A549 (cell line): ENCODE measurements at regions not wholly inside any gene's neighbourhood (a gene's known extent, or its start where the extent isn't known, plus 50 kb on each side); places are given as distances from the start of the nearest gene placed in this dataset.

Experiments used
- ATAC-seq, 2 experiments: fragments of 200-7000 bp in 1 of 2; fragments of >200 bp in 1 of 2; cut with Nextera tagmentation in 1 of 2; cut with Tn5 transposase in 1 of 2; 3 replicates each; pipeline versions ENCODE4 v1.8.0 to v1.9.1; 2018 to 2020; ENCODE audit warnings: mild to moderate bottlenecking in 1 of 2, moderate library complexity in 1 of 2
- CTCF ChIA-PET: fragments of 300-600 bp; sonication (Branson Sonifier 250); formaldehyde crosslinking; extraction: SDS; loops from one replicate; lab custom pipeline; 2021; ENCODE audit warnings: antibody characterized with exemption, inconsistent platforms; lab: Yijun Ruan, JAX
- POLR2A ChIA-PET: fragments of 350-600 bp; formaldehyde crosslinking; extraction: SDS; loops from one replicate; lab custom pipeline; 2021; ENCODE audit warnings: antibody characterized with exemption, inconsistent platforms; lab: Yijun Ruan, JAX
- DNase-seq, 2 experiments: peaks; one replicate each; pipeline versions ENCODE4 v3.0.0 to v3.0.0-alpha.2; 2011 to 2016; ENCODE audit warnings: low read depth in 1 of 2, low spot score in 1 of 2
- FAIRE-seq: peaks from 2 replicates; lab custom pipeline; 2011; peaks lifted over from hg19 to GRCh38; lab: Jason Lieb, UNC
- H3K27ac ChIP-seq, 2 experiments: fragments of >200 bp; sonication (Bioruptor Twin); formaldehyde crosslinking; 3 replicates each; pipeline ENCODE4 v1.5.1; 2016 to 2017
- H3K4me1 ChIP-seq: fragments of >200 bp; sonication (Bioruptor Twin); formaldehyde crosslinking; 3 replicates; pipeline ENCODE4 v1.6.1; 2016
- H3K4me2 ChIP-seq: fragments of >200 bp; sonication (Bioruptor Twin); formaldehyde crosslinking; 3 replicates; pipeline ENCODE4 v1.6.1; 2016
- H3K4me3 ChIP-seq: fragments of >200 bp; sonication (Bioruptor Twin); formaldehyde crosslinking; 3 replicates; pipeline ENCODE4 v1.5.1; 2016
- H3K9me3 ChIP-seq: fragments of >200 bp; sonication (Bioruptor Twin); formaldehyde crosslinking; 3 replicates; pipeline ENCODE4 v1.6.1; 2016
- ATOH8 ChIP-seq: fragments of 250-450 bp; sonication (Bioruptor Pico); IDR thresholded peaks from 2 replicates; pipeline ENCODE4 v1.5.0; 2020; ENCODE audit warnings: low read depth, mild to moderate bottlenecking, moderate library complexity
- CEBPB ChIP-seq, 2 experiments: fragments of >200 bp in 1 of 2; sonication (Bioruptor Twin) in 1 of 2; formaldehyde crosslinking in 1 of 2; IDR thresholded peaks; 2 replicates each; pipeline ENCODE4 v1.6.1; 2012 to 2016
- CHD4 ChIP-seq: fragments of 200-600 bp; sonication (generic); IDR thresholded peaks from 2 replicates; pipeline ENCODE4 v1.6.1; 2016; ENCODE audit warnings: antibody characterized with exemption, mild to moderate bottlenecking, borderline replicate concordance
- CTCF ChIP-seq: fragments of >200 bp; sonication (Bioruptor Twin); formaldehyde crosslinking; IDR thresholded peaks from 3 replicates; pipeline ENCODE4 v1.5.1; 2016
- E2F6 ChIP-seq: IDR thresholded peaks from 2 replicates; pipeline ENCODE4 v1.6.1; 2012; ENCODE audit warnings: low read depth, borderline replicate concordance
- EHMT2 ChIP-seq: fragments of 200-600 bp; sonication (generic); IDR thresholded peaks from 2 replicates; pipeline ENCODE4 v1.6.1; 2016; ENCODE audit warnings: antibody characterized with exemption, low read depth, mild to moderate bottlenecking, moderate library complexity
- ELK1 ChIP-seq: fragments of 150-350 bp; IDR thresholded peaks from 2 replicates; pipeline ENCODE4 v1.6.1; 2014; ENCODE audit warnings: low read depth, mild to moderate bottlenecking, low read length
- EP300 ChIP-seq, 2 experiments: fragments of >200 bp; sonication (Bioruptor Twin); formaldehyde crosslinking; IDR thresholded peaks; 2 replicates in 1 of 2; 3 replicates in 1 of 2; pipeline ENCODE4 v1.6.1; 2016 to 2017
- ESRRA ChIP-seq: fragments of 150-350 bp; IDR thresholded peaks from 2 replicates; pipeline ENCODE4 v1.6.1; 2014; ENCODE audit warnings: mild to moderate bottlenecking, low read length, borderline replicate concordance
- FOXS1 ChIP-seq: fragments of 250-450 bp; sonication (Bioruptor Pico); IDR thresholded peaks from 2 replicates; pipeline ENCODE4 v1.5.0; 2020; ENCODE audit warnings: mild to moderate bottlenecking, moderate library complexity
- GATA3 ChIP-seq: IDR thresholded peaks from 2 replicates; pipeline ENCODE4 v1.6.1; 2012; ENCODE audit warnings: borderline replicate concordance
- HEYL ChIP-seq: fragments of 250-450 bp; sonication (Bioruptor Pico); IDR thresholded peaks from 2 replicates; pipeline ENCODE4 v1.8.0; 2021; ENCODE audit warnings: mild to moderate bottlenecking, moderate library complexity
- HMGXB4 ChIP-seq: fragments of 250-450 bp; sonication (Bioruptor Pico); IDR thresholded peaks from 2 replicates; pipeline ENCODE4 v1.5.0; 2021; ENCODE audit warnings: mild to moderate bottlenecking, moderate library complexity, borderline replicate concordance
- KDM1A ChIP-seq: fragments of 200-600 bp; sonication (generic); IDR thresholded peaks from 2 replicates; pipeline ENCODE4 v1.6.1; 2016; ENCODE audit warnings: low read depth, mild to moderate bottlenecking
- MYC ChIP-seq: IDR thresholded peaks from 2 replicates; pipeline ENCODE4 v1.6.1; 2012; ENCODE audit warnings: mild to moderate bottlenecking, inconsistent platforms, low read length, improper control_type of control experiment, borderline replicate concordance
- NFE2L2 ChIP-seq: fragments of 150-350 bp; conservative IDR thresholded peaks from 2 replicates; pipeline ENCODE4 v1.6.1; 2014; ENCODE audit warnings: low read length
- NPAS2 ChIP-seq: fragments of 250-450 bp; sonication (Bioruptor Pico); IDR thresholded peaks from 2 replicates; pipeline ENCODE4 v1.8.0; 2022; ENCODE audit warnings: mild to moderate bottlenecking, moderate library complexity, borderline replicate concordance
- NR3C1 ChIP-seq: fragments of >200 bp; sonication (Bioruptor Twin); formaldehyde crosslinking; IDR thresholded peaks from 3 replicates; pipeline ENCODE4 v1.6.1; 2017
- PBX3 ChIP-seq: IDR thresholded peaks from 2 replicates; pipeline ENCODE4 v1.6.1; 2012
- POLR2A ChIP-seq: IDR thresholded peaks from 2 replicates; pipeline ENCODE4 v1.6.1; 2012; ENCODE audit warnings: mild to moderate bottlenecking, low read length
- POLR2AphosphoS2 ChIP-seq: conservative IDR thresholded peaks from 2 replicates; pipeline ENCODE4 v1.6.1; 2012; ENCODE audit warnings: low read length, improper control_type of control experiment, inconsistent platforms
- RAD21 ChIP-seq, 2 experiments: fragments of >200 bp in 1 of 2; sonication (Bioruptor Twin) in 1 of 2; formaldehyde crosslinking in 1 of 2; IDR thresholded peaks in 1 of 2; conservative IDR thresholded peaks in 1 of 2; 2 replicates in 1 of 2; 3 replicates in 1 of 2; pipeline ENCODE4 v1.6.1; 2012 to 2018; ENCODE audit warnings: inconsistent platforms in 1 of 2
- RCOR1 ChIP-seq: fragments of 150-350 bp; IDR thresholded peaks from 2 replicates; pipeline ENCODE4 v1.6.1; 2014; ENCODE audit warnings: antibody characterized with exemption, low read length, low read depth
- RNF2 ChIP-seq: fragments of 200-600 bp; sonication (generic); IDR thresholded peaks from 2 replicates; pipeline ENCODE4 v1.6.1; 2016; ENCODE audit warnings: low read depth, mild to moderate bottlenecking, antibody characterized with exemption, moderate library complexity, borderline replicate concordance
- TP53 ChIP-seq: fragments of 250-450 bp; sonication (Bioruptor Pico); IDR thresholded peaks from 2 replicates; pipeline ENCODE4 v1.5.0; 2021; ENCODE audit warnings: mild to moderate bottlenecking, moderate library complexity
- USF2 ChIP-seq: fragments of 450-650 bp; IDR thresholded peaks from 2 replicates; pipeline ENCODE4 v1.6.1; 2014; ENCODE audit warnings: antibody characterized with exemption
- ZC3H11A ChIP-seq: fragments of 450-650 bp; IDR thresholded peaks from 2 replicates; pipeline ENCODE4 v1.6.1; 2014; ENCODE audit warnings: antibody characterized with exemption, mild to moderate bottlenecking
- ZNF302 ChIP-seq: fragments of 250-450 bp; sonication (Bioruptor Pico); IDR thresholded peaks from 2 replicates; pipeline ENCODE4 v1.9.0; 2021; ENCODE audit warnings: inconsistent platforms, mild to moderate bottlenecking, moderate library complexity
- WGBS: methylation state at CpG from one replicate; pipeline ENCODE4 v1.1.6; 2017; ENCODE audit errors: missing lambda C conversion rate; 5-methylcytosine and 5-hydroxymethylcytosine counted together

- no peak overlapping the region for H3K4me3 ChIP-seq
- TF ChIP-seq RNF2 (no peak), GATA3 (no peak), KDM1A (no peak), ESRRA (no peak), NFE2L2 (no peak), POLR2A (no peak), RAD21 (conservative IDR thresholded peaks at IDR 0.05 in 1 of 2, IDR thresholded peaks at IDR 0.05 in 1 of 2) (no peak), CHD4 (no peak), ZC3H11A (no peak), EP300 (IDR thresholded peaks at IDR 0.05) (no peak), ELK1 (no peak), MYC (no peak), EHMT2 (no peak), TP53 (CRISPR knock-in tag) (no peak), CEBPB (IDR thresholded peaks at IDR 0.05) (no peak), HMGXB4 (no peak), FOXS1 (no peak), E2F6 (no peak), RCOR1 (no peak)
- ChIA-PET POLR2A (no interaction called here), CTCF (no interaction called here)
- DNase-seq (no peak), FAIRE-seq (no peak), ATAC-seq (no peak)
- H3K4me2 ChIP-seq = no peak overlapping the region
- no peak overlapping the region for H3K27ac ChIP-seq
- no peaks in the 10 kb centered on the region for H3K4me1 ChIP-seq
- WGBS = 62% methylated on average over 3 of the region's 3 CpGs
- H3K9me3 ChIP-seq = no peaks in the 10 kb centered on the region
Observed at GRCh38 chr9:29174136-29174535, 1600.9 kb upstream of the C9orf72 start.

GRCh38 chr9:29176231-29176630 is 1603.0 kb upstream of the C9orf72 start:
- DNase-seq = no peak
- CTCF ChIA-PET = no interaction called here
- Histone ChIP-seq H3K27ac (no peak overlapping the region), H3K4me1 (no peaks in the 10 kb centered on the region), H3K4me2 (no peak overlapping the region), H3K9me3 (no peaks in the 10 kb centered on the region), H3K4me3 (no peak overlapping the region)
- WGBS = 39% methylated on average over 2 of the region's 2 CpGs
- POLR2A ChIA-PET = no interaction called here
- ATAC-seq = no peak
- FAIRE-seq = no peak
- no peak for TF ChIP-seq NR3C1
- TF ChIP-seq ELK1 = no peak
- no peak for TF ChIP-seq USF2
- TF ChIP-seq E2F6 = no peak
- no peak for TF ChIP-seq ZNF302 (CRISPR knock-in tag)
- no peak for TF ChIP-seq HEYL (CRISPR knock-in tag)
- no peak for TF ChIP-seq NPAS2
- no peak for TF ChIP-seq ZC3H11A
- TF ChIP-seq RNF2 = no peak
- TF ChIP-seq POLR2AphosphoS2 = no peak
- TF ChIP-seq CTCF = no peak
- TF ChIP-seq PBX3 = no peak
- TF ChIP-seq NFE2L2 = no peak
- no peak for TF ChIP-seq ATOH8 (CRISPR knock-in tag)
- TF ChIP-seq KDM1A = no peak
- TF ChIP-seq CHD4 = no peak
